Epithelial cell of esophagus (primary cell): ENCODE measurements at regions not wholly inside any gene's neighbourhood (a gene's known extent, or its start where the extent isn't known, plus 50 kb on each side); places are given as distances from the start of the nearest gene placed in this dataset.

ENCODE experiments used
- DNase-seq: peaks from one replicate; pipeline ENCODE4 v3.0.0; 2010; ENCODE audit warnings: low read depth
- H3K4me3 ChIP-seq: 2 replicates; pipeline ENCODE4 v1.5.1; 2011; ENCODE audit warnings: mild to moderate bottlenecking, low read length, control low read depth
- CTCF ChIP-seq: IDR thresholded peaks from 2 replicates; pipeline ENCODE4 v1.5.1; 2011; ENCODE audit warnings: low read depth, mild to moderate bottlenecking, low read length, control low read depth, inconsistent platforms; ENCODE audit not compliant: insufficient read depth; ENCODE audit errors: missing control alignments

GRCh38 chr2:15789381-15790062 is 150.8 kb upstream of the MYCN start:
- DNase-seq: no peak
- H3K4me3 ChIP-seq: no peak overlapping the region
- TF ChIP-seq CTCF: no peak

- no peak for DNase-seq
- TF ChIP-seq CTCF: no peak
- H3K4me3 ChIP-seq: no peak overlapping the region
Observed at GRCh38 chr2:15790326-15790725, 150.0 kb upstream of the MYCN start.

- TF ChIP-seq CTCF: no peak
- H3K4me3 ChIP-seq: no peak overlapping the region
- DNase-seq: no peak
Observed at GRCh38 chr2:15790838-15791237, 149.5 kb upstream of the MYCN start.

- TF ChIP-seq CTCF: no peak
- H3K4me3 ChIP-seq: no peak overlapping the region
- no peak for DNase-seq
Observed at GRCh38 chr2:15791294-15791693, 149.1 kb upstream of the MYCN start.

- no peak for TF ChIP-seq CTCF
- DNase-seq: no peak
- H3K4me3 ChIP-seq: no peak overlapping the region
Observed at GRCh38 chr2:15792331-15792730, 148.0 kb upstream of the MYCN start.

- no peak for DNase-seq
- no peak for TF ChIP-seq CTCF
- H3K4me3 ChIP-seq: no peak overlapping the region
Observed at GRCh38 chr2:15793078-15793913, 147.1 kb upstream of the MYCN start.
